NCI-H2107 (cell line): ENCODE measurements at regions not wholly inside any gene's neighbourhood (a gene's known extent, or its start where the extent isn't known, plus 50 kb on each side); places are given as distances from the start of the nearest gene placed in this dataset.

Experiments used
- DNase-seq: peaks from one replicate; lab custom pipeline; 2025; lab: John Stamatoyannopoulos, UW

DNA sequence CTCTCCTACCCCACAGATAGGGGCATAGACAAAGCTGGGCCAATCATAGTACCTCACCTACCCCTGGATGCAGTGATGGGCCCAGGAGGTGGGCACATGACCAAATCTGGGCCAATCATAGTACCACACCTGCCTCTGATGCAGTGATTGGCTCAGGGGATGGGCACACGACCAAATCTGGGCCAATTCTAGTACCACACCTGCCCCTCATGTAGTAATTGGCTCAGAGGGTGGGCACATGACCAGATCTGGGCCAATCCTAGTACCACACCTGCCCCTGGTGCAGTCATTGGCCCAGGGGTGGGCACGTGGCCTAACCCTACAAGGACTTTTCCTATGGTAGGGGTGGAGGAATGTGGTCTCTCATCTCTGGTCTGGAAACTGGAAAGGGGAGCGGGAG lies 56.9 kb upstream of the MEF2A start:
- no peak for DNase-seq

GRCh38 chr15:99509686-99510461 lies 55.9 kb upstream of the MEF2A start:
- DNase-seq = no peak

GRCh38 chr15:99511531-99511865 lies 54.3 kb upstream of the MEF2A start:
- DNase-seq = no peak

- DNase-seq = no peak
These were observed 53.7 kb upstream of the MEF2A start for GRCh38 chr15:99511866-99512661.

GRCh38 chr15:99514306-99514705 lies 51.5 kb upstream of the MEF2A start:
- no peak for DNase-seq
